ENCODE measurements at regions not wholly inside any gene's neighbourhood (a gene's known extent, or its start where the extent isn't known, plus 50 kb on each side); places are given as distances from the start of the nearest gene placed in this dataset.

- Mint-ChIP-seq H3K9me3 (peaks cover 20% of the 10 kb centered on the region), H3K36me3 (ENCODE audit: low read depth) (0 out of 3 replicates have a peak, but pooled peaks cover 3% of the 10 kb centered on the region), H3K4me1 (peaks cover 6% of the 10 kb centered on the region), H3K27me3 (ENCODE audit: insufficient read depth, low read depth, poor library complexity) (peaks cover 7% of the 10 kb centered on the region), H3K4me3 (no peak overlapping the region), H3K27ac (no peak overlapping the region)
- Histone ChIP-seq H3K4me2 (no peak overlapping the region), H3K79me2 (replicated peaks; ENCODE audit: insufficient read depth) (no peaks in the 10 kb centered on the region), H3K27ac (ENCODE audit: low read depth) (no peak overlapping the region), H3K9me2 (ENCODE audit: insufficient read depth) (no peaks in the 10 kb centered on the region), H3K4me1 (ENCODE audit: insufficient read depth) (no peaks in the 10 kb centered on the region), H4K20me1 (replicated peaks; ENCODE audit: insufficient read depth) (no peaks in the 10 kb centered on the region), H3F3A (replicated peaks; ENCODE audit: low read depth) (no peaks in the 10 kb centered on the region), H3K36me3 (ENCODE audit: insufficient read depth) (no peaks in the 10 kb centered on the region), H3K27me3 (ENCODE audit: insufficient read depth) (no peaks in the 10 kb centered on the region), H2AFZ (no peak overlapping the region), H3K4me3 (no peak overlapping the region)
- ATAC-seq (no peak), DNase-seq (ENCODE audit: low spot score) (no peak)
- TF ChIP-seq STAT1 (IDR thresholded peaks at IDR 0.05; ENCODE audit: unreplicated experiment) (no peak), CTCF (conservative IDR thresholded peaks at IDR 0.05; ENCODE audit: low read depth in 2 of 2) (no peak), ZNF331 (CRISPR knock-in tag; IDR thresholded peaks at IDR 0.05; ENCODE audit: low read depth) (no peak), JUNB (IDR thresholded peaks at IDR 0.05; ENCODE audit: unreplicated experiment) (no peak), CREB1 (CRISPR knock-in tag; IDR thresholded peaks at IDR 0.05; ENCODE audit: low read depth) (no peak), ZNF114 (CRISPR knock-in tag; IDR thresholded peaks at IDR 0.05) (no peak), ETS1 (IDR thresholded peaks at IDR 0.05) (no peak), EZH2 (IDR thresholded peaks at IDR 0.05; ENCODE audit: low read depth, unreplicated experiment) (no peak), EZH2phosphoT487 (IDR thresholded peaks at IDR 0.05; ENCODE audit: unreplicated experiment) (no peak), POLR2AphosphoS5 (IDR thresholded peaks at IDR 0.05; ENCODE audit: low read depth) (no peak), NANOG (IDR thresholded peaks at IDR 0.05; ENCODE audit: borderline replicate concordance) (no peak)
- TF ChIP-seq, protein P1, sequence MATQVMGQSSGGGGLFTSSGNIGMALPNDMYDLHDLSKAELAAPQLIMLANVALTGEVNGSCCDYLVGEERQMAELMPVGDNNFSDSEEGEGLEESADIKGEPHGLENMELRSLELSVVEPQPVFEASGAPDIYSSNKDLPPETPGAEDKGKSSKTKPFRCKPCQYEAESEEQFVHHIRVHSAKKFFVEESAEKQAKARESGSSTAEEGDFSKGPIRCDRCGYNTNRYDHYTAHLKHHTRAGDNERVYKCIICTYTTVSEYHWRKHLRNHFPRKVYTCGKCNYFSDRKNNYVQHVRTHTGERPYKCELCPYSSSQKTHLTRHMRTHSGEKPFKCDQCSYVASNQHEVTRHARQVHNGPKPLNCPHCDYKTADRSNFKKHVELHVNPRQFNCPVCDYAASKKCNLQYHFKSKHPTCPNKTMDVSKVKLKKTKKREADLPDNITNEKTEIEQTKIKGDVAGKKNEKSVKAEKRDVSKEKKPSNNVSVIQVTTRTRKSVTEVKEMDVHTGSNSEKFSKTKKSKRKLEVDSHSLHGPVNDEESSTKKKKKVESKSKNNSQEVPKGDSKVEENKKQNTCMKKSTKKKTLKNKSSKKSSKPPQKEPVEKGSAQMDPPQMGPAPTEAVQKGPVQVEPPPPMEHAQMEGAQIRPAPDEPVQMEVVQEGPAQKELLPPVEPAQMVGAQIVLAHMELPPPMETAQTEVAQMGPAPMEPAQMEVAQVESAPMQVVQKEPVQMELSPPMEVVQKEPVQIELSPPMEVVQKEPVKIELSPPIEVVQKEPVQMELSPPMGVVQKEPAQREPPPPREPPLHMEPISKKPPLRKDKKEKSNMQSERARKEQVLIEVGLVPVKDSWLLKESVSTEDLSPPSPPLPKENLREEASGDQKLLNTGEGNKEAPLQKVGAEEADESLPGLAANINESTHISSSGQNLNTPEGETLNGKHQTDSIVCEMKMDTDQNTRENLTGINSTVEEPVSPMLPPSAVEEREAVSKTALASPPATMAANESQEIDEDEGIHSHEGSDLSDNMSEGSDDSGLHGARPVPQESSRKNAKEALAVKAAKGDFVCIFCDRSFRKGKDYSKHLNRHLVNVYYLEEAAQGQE (IDR thresholded peaks at IDR 0.05; ENCODE audit: unreplicated experiment) = no peak
- TF ChIP-seq, protein P2, sequence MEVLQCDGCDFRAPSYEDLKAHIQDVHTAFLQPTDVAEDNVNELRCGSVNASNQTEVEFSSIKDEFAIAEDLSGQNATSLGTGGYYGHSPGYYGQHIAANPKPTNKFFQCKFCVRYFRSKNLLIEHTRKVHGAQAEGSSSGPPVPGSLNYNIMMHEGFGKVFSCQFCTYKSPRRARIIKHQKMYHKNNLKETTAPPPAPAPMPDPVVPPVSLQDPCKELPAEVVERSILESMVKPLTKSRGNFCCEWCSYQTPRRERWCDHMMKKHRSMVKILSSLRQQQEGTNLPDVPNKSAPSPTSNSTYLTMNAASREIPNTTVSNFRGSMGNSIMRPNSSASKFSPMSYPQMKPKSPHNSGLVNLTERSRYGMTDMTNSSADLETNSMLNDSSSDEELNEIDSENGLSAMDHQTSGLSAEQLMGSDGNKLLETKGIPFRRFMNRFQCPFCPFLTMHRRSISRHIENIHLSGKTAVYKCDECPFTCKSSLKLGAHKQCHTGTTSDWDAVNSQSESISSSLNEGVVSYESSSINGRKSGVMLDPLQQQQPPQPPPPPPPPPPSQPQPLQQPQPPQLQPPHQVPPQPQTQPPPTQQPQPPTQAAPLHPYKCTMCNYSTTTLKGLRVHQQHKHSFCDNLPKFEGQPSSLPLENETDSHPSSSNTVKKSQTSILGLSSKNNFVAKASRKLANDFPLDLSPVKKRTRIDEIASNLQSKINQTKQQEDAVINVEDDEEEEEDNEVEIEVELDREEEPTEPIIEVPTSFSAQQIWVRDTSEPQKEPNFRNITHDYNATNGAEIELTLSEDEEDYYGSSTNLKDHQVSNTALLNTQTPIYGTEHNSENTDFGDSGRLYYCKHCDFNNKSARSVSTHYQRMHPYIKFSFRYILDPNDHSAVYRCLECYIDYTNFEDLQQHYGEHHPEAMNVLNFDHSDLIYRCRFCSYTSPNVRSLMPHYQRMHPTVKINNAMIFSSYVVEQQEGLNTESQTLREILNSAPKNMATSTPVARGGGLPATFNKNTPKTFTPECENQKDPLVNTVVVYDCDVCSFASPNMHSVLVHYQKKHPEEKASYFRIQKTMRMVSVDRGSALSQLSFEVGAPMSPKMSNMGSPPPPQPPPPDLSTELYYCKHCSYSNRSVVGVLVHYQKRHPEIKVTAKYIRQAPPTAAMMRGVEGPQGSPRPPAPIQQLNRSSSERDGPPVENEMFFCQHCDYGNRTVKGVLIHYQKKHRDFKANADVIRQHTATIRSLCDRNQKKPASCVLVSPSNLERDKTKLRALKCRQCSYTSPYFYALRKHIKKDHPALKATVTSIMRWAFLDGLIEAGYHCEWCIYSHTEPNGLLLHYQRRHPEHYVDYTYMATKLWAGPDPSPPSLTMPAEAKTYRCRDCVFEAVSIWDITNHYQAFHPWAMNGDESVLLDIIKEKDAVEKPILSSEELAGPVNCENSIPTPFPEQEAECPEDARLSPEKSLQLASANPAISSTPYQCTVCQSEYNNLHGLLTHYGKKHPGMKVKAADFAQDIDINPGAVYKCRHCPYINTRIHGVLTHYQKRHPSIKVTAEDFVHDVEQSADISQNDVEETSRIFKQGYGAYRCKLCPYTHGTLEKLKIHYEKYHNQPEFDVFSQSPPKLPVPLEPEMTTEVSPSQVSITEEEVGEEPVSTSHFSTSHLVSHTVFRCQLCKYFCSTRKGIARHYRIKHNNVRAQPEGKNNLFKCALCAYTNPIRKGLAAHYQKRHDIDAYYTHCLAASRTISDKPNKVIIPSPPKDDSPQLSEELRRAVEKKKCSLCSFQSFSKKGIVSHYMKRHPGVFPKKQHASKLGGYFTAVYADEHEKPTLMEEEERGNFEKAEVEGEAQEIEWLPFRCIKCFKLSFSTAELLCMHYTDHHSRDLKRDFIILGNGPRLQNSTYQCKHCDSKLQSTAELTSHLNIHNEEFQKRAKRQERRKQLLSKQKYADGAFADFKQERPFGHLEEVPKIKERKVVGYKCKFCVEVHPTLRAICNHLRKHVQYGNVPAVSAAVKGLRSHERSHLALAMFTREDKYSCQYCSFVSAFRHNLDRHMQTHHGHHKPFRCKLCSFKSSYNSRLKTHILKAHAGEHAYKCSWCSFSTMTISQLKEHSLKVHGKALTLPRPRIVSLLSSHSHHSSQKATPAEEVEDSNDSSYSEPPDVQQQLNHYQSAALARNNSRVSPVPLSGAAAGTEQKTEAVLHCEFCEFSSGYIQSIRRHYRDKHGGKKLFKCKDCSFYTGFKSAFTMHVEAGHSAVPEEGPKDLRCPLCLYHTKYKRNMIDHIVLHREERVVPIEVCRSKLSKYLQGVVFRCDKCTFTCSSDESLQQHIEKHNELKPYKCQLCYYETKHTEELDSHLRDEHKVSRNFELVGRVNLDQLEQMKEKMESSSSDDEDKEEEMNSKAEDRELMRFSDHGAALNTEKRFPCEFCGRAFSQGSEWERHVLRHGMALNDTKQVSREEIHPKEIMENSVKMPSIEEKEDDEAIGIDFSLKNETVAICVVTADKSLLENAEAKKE (CRISPR knock-in tag; IDR thresholded peaks at IDR 0.05) = no peak
These were observed 221.0 kb upstream of the PDE10A start for GRCh38 chr6:165883851-165884640.

All from GM23338 (cell line).